GM18870 (cell line): ENCODE measurements at regions not wholly inside any gene's neighbourhood (a gene's known extent, or its start where the extent isn't known, plus 50 kb on each side); places are given as distances from the start of the nearest gene placed in this dataset.

Source experiments
- ATAC-seq: cut with Tn5 transposase; IDR thresholded peaks from one replicate; pipeline ENCODE4 v1.9.1; 2021; ENCODE audit warnings: moderate library complexity; ENCODE audit not compliant: unreplicated experiment

- ATAC-seq: no peak
Observed at GRCh38 chr6:125537090-125537489, 212.3 kb upstream of the HEY2 start.

GRCh38 chr6:125539892-125540291 is 209.5 kb upstream of the HEY2 start:
- no peak for ATAC-seq

DNA sequence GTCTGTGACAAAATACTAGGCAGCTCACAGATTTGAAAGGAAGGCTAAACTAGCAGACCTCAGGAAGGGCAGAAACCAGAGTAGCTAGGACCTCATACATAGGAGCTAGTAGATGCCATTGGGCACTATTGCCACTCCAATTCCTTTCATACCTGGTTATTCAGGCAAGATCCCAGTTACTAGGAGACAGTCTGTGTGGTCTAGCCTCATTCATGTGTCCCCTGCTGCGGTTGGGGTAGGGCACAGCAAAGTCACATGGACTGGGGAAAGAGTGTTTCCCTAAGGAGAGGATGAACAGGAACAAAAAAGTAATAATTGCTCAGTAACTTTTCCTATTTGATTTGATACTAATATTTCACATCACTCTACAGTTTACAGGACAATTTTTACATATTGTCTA is 204.6 kb upstream of the HEY2 start:
- no peak for ATAC-seq

GRCh38 chr6:125546841-125547251 is 202.6 kb upstream of the HEY2 start:
- no peak for ATAC-seq

DNA sequence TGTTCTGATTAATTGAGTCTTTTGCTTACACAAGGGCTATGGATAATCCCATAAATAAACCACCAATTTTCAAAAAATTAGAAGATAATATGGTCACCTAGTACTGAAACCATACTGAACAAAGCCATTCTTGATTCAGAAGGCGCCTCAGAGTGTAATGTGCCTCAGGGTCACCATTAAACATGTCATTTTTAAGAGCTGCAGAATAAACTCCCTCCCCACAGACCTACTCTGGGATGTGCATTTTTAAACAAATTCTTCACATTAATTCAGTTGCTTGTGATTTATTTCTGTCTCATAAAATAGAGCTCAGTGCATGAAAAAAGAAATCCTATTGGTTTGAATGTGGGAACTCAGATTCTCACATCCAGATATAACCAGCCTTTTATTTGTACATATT is 202.1 kb upstream of the HEY2 start:
- no peak for ATAC-seq

GRCh38 chr6:125549202-125549884 is 200.1 kb upstream of the HEY2 start:
- no peak for ATAC-seq

- no peak for ATAC-seq
Observed at GRCh38 chr6:125550892-125551291, 198.5 kb upstream of the HEY2 start.

- no peak for ATAC-seq
Observed at GRCh38 chr6:125552819-125553218, 196.6 kb upstream of the HEY2 start.

- no peak for ATAC-seq
Observed at GRCh38 chr6:125554456-125554855, 195.0 kb upstream of the HEY2 start.

DNA sequence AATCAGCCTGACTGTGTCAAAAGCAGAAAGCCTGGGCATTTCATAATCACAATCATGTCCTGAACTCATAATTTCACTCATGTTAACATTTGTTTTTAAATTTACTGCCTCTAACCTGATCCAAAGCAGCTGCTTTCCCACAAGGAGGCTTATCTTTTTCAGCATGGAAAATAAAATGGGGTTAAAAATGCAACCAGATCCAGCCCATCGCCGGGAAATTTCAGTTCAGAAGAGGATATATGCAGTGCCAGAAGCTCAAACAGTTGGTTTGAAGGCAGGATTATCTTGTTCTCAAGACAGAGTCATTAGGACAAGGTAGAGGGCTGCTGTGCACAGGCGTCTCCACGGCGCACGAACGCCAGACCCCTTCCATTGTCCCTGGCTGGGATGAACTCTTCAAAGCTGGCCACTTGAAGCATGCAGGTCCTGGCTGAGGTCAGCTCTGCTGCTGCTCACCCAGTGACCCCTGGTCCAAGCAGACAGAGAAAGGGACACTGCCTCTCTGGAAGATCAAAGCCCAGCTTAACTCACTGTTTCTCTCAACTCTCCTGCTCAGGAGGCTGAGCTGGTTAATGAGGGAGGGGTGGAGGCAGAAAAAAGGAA is 191.1 kb upstream of the HEY2 start:
- ATAC-seq: no peak

GRCh38 chr6:125558907-125559306 is 190.5 kb upstream of the HEY2 start:
- no peak for ATAC-seq

- ATAC-seq: no peak
Observed at GRCh38 chr6:125562156-125562555, 187.3 kb upstream of the HEY2 start.

GRCh38 chr6:125564941-125565340 is 184.5 kb upstream of the HEY2 start:
- ATAC-seq: no peak

DNA sequence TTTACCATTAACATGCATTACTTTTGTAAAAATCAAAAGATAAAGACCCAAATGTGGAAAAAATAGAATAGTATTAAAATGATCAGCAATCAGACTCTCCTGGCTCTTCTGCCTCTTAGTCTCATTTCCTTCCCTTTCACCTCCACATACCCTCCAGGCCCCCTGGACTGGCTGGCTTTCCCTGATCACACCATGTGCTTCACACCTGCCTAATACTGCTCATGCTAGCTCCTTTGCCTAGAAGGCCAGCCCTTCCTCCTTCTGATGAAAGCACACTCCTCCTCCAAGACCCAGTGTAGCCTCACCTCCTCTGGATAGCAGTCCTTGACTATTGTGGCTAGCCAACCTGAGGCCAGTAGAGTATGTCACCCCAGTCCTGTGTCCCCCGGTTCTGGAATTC is 182.0 kb upstream of the HEY2 start:
- no peak for ATAC-seq

GRCh38 chr6:125568609-125569008 is 180.8 kb upstream of the HEY2 start:
- ATAC-seq: no peak

DNA sequence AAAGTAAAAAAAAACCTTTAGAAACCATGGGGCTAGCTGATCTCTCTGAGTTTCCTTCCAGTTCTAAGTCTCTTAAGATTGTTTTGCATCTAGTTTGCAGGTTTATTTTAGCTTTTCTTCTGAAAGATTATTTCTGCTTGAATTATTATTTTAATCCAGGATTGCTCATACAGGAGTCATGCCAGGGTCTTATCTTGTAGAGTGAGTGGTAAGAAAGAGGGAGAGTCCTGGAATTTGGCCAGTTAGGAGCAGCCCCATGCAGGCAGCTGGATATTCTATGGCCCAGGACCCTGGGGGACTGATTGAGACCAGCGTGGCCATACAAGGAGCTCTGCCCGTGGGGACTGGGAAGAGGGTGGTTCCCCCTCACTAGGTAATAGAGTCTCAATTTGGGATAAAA is 178.9 kb upstream of the HEY2 start:
- no peak for ATAC-seq

DNA sequence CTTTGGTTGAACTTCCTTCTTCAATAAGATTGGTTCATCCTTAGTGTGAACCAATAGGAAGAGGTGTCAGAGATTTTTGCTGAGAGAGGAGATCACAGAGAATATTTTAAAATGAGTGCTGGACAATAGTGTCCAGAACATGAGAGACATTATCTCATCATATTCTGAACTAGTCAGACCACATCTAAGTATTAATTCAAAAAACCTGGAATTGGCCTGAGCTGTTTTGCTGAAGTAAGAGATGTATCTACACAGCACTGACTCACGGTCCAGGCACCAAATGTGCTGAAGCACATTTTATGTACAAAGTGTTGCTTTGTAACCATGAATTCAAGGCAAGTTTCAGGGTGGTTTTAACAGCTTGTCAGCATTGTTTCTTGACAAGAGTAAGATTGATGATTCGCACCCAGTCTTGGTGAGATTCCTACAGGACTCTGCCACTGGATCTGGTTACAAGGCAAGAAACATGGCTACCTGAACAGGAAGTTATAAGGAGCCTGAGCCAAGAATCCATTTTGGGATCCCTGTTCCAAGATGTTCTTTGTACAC is 178.2 kb upstream of the HEY2 start:
- no peak for ATAC-seq

DNA sequence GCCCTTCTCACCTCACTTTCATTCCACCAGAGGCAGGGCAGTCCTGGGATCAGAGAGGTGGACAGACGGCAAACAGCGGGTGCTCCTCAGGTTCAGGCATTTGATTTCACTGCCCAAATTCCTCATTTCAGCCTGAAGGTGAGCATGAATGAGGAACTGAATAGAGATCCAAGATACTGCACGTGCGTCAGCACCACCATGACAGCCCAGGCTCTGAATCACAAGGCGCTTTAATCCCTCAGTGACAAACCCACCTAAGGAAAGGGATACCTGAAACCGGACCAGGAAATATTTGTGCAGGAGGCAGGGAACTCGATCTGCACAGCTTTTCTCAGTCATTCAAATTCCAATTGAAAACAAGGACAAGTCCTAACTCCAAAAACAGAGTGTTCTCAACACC is 174.8 kb upstream of the HEY2 start:
- ATAC-seq: no peak

DNA sequence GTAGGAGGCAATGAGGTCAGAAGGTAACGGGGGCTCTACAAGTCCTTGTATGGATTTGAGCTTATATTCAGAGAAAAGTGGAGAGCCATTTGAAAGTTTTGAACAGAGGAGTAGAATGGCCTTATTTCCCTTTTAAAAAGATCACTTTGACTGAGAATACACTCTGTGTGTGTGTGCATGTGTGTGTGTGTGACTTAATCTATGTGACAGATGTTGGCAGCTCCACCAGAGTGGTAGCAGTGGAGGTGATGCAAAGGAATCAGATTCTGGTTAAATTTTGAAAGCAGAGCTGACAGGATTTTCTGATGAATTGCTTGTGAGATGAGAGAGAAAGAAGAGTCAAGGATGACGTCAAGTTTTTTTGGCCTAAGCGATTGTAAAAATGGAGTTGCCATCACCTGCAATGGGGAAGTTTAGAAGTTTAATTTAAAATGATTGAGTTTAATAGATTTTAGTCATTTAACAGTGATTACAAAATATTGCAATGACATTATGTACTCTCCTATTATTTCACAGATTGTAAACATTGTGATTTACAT is 172.2 kb upstream of the HEY2 start:
- ATAC-seq: no peak

- no peak for ATAC-seq
Observed at GRCh38 chr6:125584468-125584939, 164.9 kb upstream of the HEY2 start.

DNA sequence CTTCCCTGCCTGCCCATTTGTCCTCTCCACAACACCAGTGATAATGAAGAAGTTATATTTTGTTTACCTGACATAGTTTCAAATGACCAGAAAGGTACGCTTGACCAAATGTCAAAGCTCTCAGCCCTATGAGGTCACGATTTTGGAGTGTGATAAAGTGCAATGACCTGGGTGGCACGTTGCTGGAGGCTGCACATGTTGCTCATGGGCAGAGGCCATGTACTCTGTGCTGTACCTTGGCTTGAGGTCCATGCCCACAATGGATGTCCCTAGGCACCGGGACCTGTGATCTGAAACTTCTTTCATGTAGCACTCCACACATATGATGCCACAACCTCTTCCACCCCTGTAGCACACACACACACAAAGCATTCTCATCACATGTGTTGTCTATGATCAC is 164.0 kb upstream of the HEY2 start:
- ATAC-seq: no peak

GRCh38 chr6:125586074-125586473 is 163.4 kb upstream of the HEY2 start:
- ATAC-seq: no peak
